ENCODE measurements at regions not wholly inside any gene's neighbourhood (a gene's known extent, or its start where the extent isn't known, plus 50 kb on each side); places are given as distances from the start of the nearest gene placed in this dataset.

DNA sequence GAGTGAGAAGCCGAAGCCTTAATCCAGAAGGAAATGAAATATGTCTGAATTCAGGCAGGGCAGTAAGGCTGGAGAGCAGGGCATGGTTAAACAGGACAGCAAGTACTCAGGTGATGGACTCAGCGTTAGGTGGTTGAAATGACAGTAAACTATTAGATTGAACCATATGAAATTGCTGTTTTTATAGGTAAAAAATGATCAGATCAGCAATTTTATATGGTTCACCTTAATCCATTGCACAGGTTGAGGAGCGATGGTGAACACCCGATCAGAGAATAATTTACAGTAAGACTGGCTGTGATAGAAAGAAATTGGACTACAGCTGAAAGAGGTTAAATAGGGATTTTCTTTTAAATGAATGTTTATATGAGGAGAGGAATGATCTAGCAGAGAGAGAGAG is 56.6 kb downstream of the TTC6 start:
- TF ChIP-seq POLR2A (IDR thresholded peaks at IDR 0.05) (no peak), POLR2AphosphoS5 (IDR thresholded peaks at IDR 0.05) (no peak)
- TF ChIP-seq, protein P1, sequence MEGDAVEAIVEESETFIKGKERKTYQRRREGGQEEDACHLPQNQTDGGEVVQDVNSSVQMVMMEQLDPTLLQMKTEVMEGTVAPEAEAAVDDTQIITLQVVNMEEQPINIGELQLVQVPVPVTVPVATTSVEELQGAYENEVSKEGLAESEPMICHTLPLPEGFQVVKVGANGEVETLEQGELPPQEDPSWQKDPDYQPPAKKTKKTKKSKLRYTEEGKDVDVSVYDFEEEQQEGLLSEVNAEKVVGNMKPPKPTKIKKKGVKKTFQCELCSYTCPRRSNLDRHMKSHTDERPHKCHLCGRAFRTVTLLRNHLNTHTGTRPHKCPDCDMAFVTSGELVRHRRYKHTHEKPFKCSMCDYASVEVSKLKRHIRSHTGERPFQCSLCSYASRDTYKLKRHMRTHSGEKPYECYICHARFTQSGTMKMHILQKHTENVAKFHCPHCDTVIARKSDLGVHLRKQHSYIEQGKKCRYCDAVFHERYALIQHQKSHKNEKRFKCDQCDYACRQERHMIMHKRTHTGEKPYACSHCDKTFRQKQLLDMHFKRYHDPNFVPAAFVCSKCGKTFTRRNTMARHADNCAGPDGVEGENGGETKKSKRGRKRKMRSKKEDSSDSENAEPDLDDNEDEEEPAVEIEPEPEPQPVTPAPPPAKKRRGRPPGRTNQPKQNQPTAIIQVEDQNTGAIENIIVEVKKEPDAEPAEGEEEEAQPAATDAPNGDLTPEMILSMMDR (IDR thresholded peaks at IDR 0.05): no peak

All from upper lobe of left lung (tissue), 4 donors.